HUES48 (cell line): ENCODE measurements at regions not wholly inside any gene's neighbourhood (a gene's known extent, or its start where the extent isn't known, plus 50 kb on each side); places are given as distances from the start of the nearest gene placed in this dataset.

Experiments used
- H3K27ac ChIP-seq: one replicate; pipeline ENCODE4 v1.7.0; 2013; ENCODE audit warnings: low read depth, low read length, inconsistent platforms
- H3K27me3 ChIP-seq: 2 replicates; pipeline ENCODE4 v1.6.1; 2013; ENCODE audit warnings: mild to moderate bottlenecking, low read length; ENCODE audit not compliant: control insufficient read depth, insufficient read depth
- H3K36me3 ChIP-seq: 2 replicates; pipeline ENCODE4 v1.6.1; 2013; ENCODE audit warnings: low read length; ENCODE audit not compliant: control insufficient read depth, insufficient read depth
- H3K4me1 ChIP-seq: 2 replicates; pipeline ENCODE4 v1.6.1; 2013; ENCODE audit warnings: mild to moderate bottlenecking, low read length; ENCODE audit not compliant: control insufficient read depth, insufficient read depth
- H3K4me3 ChIP-seq: 2 replicates; pipeline ENCODE4 v1.5.1; 2013; ENCODE audit warnings: mild to moderate bottlenecking, low read depth, low read length
- H3K9ac ChIP-seq: 2 replicates; pipeline ENCODE4 v1.6.1; 2013; ENCODE audit warnings: mild to moderate bottlenecking, low read depth, low read length, moderate library complexity
- H3K9me3 ChIP-seq: 2 replicates; pipeline ENCODE4 v1.6.1; 2013; ENCODE audit warnings: low read length; ENCODE audit not compliant: control insufficient read depth, insufficient read depth

- Histone ChIP-seq H3K9me3 (no peaks in the 10 kb centered on the region), H3K9ac (no peak overlapping the region), H3K27me3 (no peaks in the 10 kb centered on the region), H3K36me3 (no peaks in the 10 kb centered on the region), H3K4me1 (peaks cover 15% of the 10 kb centered on the region), H3K4me3 (no peak overlapping the region), H3K27ac (no peak overlapping the region)
Observed at GRCh38 chr3:64900617-64901521, 213.1 kb upstream of the ADAMTS9 start.

GRCh38 chr3:64900156-64900555 is 212.4 kb upstream of the ADAMTS9 start:
- H3K4me1 ChIP-seq = peaks cover 15% of the 10 kb centered on the region
- no peaks in the 10 kb centered on the region for H3K27me3 ChIP-seq
- no peak overlapping the region for H3K27ac ChIP-seq
- H3K4me3 ChIP-seq = no peak overlapping the region
- no peaks in the 10 kb centered on the region for H3K36me3 ChIP-seq
- H3K9me3 ChIP-seq = no peaks in the 10 kb centered on the region
- H3K9ac ChIP-seq = no peak overlapping the region

DNA sequence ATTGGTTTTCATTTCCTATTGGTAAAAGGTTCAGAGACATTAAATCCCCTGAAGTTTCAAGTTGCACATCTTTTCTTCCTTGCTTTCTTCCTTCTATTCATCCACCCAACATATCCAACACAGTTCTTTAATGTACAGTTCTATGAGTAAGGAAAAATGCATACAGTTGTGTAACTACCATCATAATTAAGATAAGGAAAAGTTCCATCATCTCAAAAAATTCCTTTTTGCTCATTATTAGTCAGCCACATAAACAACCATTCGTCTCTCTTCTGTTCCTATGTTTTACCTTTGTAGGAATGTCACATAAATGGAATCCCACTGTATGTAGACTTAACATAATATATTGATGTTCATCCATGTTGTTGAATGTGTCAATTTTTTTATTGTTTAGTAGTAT is 211.1 kb upstream of the ADAMTS9 start:
- Histone ChIP-seq H3K4me3 (no peak overlapping the region), H3K36me3 (no peaks in the 10 kb centered on the region), H3K9me3 (no peaks in the 10 kb centered on the region), H3K27ac (no peak overlapping the region), H3K4me1 (peaks cover 19% of the 10 kb centered on the region), H3K9ac (no peak overlapping the region), H3K27me3 (no peaks in the 10 kb centered on the region)

GRCh38 chr3:64895991-64896895 is 208.4 kb upstream of the ADAMTS9 start:
- Histone ChIP-seq H3K36me3 (no peaks in the 10 kb centered on the region), H3K9me3 (no peaks in the 10 kb centered on the region), H3K4me3 (no peak overlapping the region), H3K4me1 (peaks cover 4% of the 10 kb centered on the region; the same call in 1 of the 2 replicates), H3K9ac (no peak overlapping the region), H3K27ac (no peak overlapping the region), H3K27me3 (no peaks in the 10 kb centered on the region)

DNA sequence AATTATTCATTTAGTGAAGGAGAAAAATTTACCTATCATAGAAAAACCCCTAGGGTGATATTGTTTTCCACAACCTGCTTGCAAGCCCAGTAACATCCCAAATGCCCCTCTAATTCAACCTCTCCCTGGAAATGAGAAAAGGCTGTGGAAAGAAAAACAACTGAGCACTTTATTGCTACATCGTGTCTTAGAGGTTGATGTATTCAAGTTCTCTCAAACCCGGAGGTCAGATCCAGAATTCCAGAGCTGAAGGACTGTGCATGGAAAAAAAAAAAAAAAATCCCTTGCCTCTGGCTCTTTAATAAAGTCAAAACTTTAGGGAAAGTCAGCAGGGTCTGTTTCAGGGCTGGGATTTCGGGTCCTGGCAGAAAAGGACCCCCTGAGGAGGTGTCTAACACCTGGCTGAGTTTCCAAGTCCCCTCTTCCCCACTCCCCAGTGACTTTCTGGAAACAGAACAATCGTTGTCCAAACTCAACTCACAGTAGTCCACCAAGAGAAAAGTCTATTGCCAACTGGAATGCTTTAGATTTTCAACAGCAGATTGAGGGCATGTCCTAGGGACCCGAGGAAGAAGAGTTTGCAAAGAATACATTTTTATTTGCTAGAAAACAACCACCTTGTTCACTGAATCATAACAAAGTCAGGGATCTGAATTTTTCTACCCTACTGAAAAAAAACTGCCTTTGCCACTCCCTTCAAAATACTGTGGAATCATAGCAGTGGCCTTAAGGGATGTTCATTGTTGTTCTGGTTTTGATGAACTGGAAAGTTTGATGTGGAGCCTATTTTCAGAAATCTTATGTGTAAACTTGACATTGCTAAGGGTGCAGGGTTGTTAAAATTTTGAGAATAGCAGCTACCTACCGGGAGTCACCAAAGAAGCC is 207.5 kb upstream of the ADAMTS9 start:
- no peak overlapping the region for H3K27ac ChIP-seq
- H3K27me3 ChIP-seq = no peaks in the 10 kb centered on the region
- peaks cover 11% of the 10 kb centered on the region for H3K4me1 ChIP-seq
- H3K9ac ChIP-seq = no peak overlapping the region
- H3K4me3 ChIP-seq = no peak overlapping the region
- H3K9me3 ChIP-seq = no peaks in the 10 kb centered on the region
- H3K36me3 ChIP-seq = no peaks in the 10 kb centered on the region

DNA sequence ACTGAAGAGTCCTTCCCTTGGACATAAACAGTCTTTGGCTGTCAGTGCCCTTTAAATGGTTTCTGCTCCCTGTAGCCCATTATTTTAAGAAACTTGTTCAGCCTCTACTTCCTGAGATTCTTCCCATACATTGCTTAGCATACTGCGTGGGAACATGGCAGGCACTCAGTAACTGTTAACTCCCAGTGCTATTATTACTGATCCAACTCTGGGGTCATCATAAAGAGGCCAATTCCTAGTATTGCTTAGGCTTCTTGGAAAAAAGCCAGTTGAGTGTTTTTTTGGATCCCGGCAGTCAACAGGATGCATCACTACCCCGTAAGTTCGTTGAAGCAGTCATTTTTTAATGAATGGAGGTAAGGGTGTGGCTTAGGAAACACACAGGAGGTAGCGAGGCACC is 206.2 kb upstream of the ADAMTS9 start:
- H3K9ac ChIP-seq = no peak overlapping the region
- H3K4me1 ChIP-seq = peaks cover 16% of the 10 kb centered on the region
- H3K36me3 ChIP-seq = no peaks in the 10 kb centered on the region
- H3K27me3 ChIP-seq = no peaks in the 10 kb centered on the region
- no peak overlapping the region for H3K27ac ChIP-seq
- no peak overlapping the region for H3K4me3 ChIP-seq
- H3K9me3 ChIP-seq = no peaks in the 10 kb centered on the region

DNA sequence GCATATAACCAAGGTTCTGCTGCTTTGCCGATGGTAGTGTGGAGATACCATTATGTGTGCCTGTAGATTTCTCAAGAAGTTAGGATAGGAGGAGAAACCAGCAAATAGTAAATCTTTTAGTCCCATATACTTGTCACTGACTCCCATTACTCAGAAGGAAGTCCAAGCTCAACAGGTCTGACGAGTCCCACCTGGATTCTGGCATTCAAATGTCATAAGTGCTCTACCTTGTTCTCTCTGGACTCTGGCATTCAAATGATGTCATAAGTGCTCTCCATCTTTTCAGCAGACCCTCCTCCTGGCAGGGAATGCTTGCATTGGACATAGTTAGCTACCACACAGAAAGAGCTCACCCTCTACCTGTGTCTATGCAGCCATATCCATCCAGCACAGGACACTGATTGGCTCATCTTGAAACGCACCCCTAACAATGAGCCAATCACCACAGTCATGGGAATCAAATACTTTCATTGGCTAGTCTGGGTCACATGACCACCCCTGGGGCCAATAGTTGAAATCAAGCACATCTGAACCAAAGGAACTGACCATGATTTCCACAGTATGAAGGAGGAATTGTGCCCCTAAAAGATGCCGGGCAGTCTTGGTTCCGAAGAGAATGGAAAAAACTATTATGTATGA is 205.0 kb upstream of the ADAMTS9 start:
- H3K27ac ChIP-seq = no peak overlapping the region
- H3K9me3 ChIP-seq = no peaks in the 10 kb centered on the region
- H3K4me1 ChIP-seq = peaks cover 16% of the 10 kb centered on the region
- no peak overlapping the region for H3K4me3 ChIP-seq
- no peaks in the 10 kb centered on the region for H3K27me3 ChIP-seq
- no peaks in the 10 kb centered on the region for H3K36me3 ChIP-seq
- no peak overlapping the region for H3K9ac ChIP-seq

DNA sequence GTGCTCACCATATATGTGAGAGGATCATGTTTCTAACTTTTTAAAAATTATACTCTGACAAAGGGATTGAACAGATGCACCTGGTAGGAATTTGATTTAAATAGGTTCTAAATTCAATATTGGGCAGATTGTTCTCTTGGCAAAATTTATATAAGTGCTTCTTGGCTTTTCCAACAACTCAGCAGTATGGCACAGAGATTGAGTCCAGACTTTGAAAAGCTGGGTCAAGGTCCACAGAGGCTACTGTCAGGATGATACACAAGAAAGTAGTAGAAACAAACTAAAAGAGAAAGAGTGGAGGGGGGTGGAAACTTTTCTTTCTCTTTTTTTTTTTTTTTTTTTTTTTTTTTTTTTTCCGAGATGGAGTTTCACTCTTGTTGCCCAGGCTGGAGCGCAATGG is 203.2 kb upstream of the ADAMTS9 start:
- Histone ChIP-seq H3K4me3 (no peak overlapping the region), H3K27ac (no peak overlapping the region), H3K9me3 (no peaks in the 10 kb centered on the region), H3K36me3 (no peaks in the 10 kb centered on the region), H3K4me1 (peaks cover 16% of the 10 kb centered on the region), H3K27me3 (no peaks in the 10 kb centered on the region), H3K9ac (no peak overlapping the region)

DNA sequence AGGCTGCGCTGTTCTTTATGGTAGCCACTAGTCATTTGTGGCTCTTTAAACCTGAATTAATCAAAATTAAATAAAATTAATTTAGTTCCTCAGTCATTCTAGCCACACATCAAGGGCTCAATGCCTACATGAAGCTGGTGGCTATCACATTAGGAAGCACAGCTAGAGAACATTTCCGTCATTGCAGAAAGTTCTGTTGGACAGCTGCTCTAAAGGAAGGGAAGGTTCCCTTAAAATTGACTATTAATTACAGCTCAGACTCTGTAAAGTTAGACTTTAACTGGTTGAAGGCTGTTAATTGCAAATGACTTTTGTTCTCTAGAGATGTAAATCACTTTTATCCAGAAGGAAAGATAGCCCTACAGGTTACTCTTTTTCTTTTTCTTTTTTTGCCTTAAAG is 202.7 kb upstream of the ADAMTS9 start:
- Histone ChIP-seq H3K4me3 (no peak overlapping the region), H3K36me3 (no peaks in the 10 kb centered on the region), H3K9ac (no peak overlapping the region), H3K4me1 (peaks cover 16% of the 10 kb centered on the region), H3K27me3 (no peaks in the 10 kb centered on the region), H3K27ac (no peak overlapping the region), H3K9me3 (no peaks in the 10 kb centered on the region)

GRCh38 chr3:64890006-64890405 is 202.2 kb upstream of the ADAMTS9 start:
- Histone ChIP-seq H3K4me1 (peaks cover 16% of the 10 kb centered on the region), H3K4me3 (no peak overlapping the region), H3K27me3 (no peaks in the 10 kb centered on the region), H3K9ac (no peak overlapping the region), H3K36me3 (no peaks in the 10 kb centered on the region), H3K27ac (no peak overlapping the region), H3K9me3 (no peaks in the 10 kb centered on the region)
